OCI-LY7 (cell line): ENCODE measurements at regions not wholly inside any gene's neighbourhood (a gene's known extent, or its start where the extent isn't known, plus 50 kb on each side); places are given as distances from the start of the nearest gene placed in this dataset.
"Not testable (repeated sequence)": the region's sequence is repeated elsewhere in the genome, so short reads cannot be mapped to it uniquely, and the experiment has no call there.

Experiments
- BruUV-seq: library from RNA; stranded (reverse); fragments of 400-500 nt; replicated peaks from 2 replicates; lab custom pipeline; 2021; lab: Mats Ljungman, UMichigan
- CTCF ChIA-PET: fragments of 300-600 bp; sonication (Branson Sonifier 250); formaldehyde crosslinking; loops from one replicate; lab custom pipeline; 2022; ENCODE audit warnings: antibody characterized with exemption; ENCODE audit not compliant: unreplicated experiment; lab: Charles Lee
- POLR2A ChIA-PET: fragments of 300-600 bp; sonication (Branson Sonifier 250); formaldehyde crosslinking; loops from one replicate; lab custom pipeline; 2022; ENCODE audit warnings: antibody characterized with exemption; lab: Charles Lee
- DNase-seq: peaks from one replicate; pipeline ENCODE4 v3.0.0-alpha.2; 2015; ENCODE audit warnings: low spot score
- H2AFZ ChIP-seq: fragments of 200-600 bp; sonication (generic), shearing (Covaris generic); 2 replicates; pipeline ENCODE4 v1.6.1; 2014; ENCODE audit warnings: mild to moderate bottlenecking, antibody characterized with exemption, low read length, moderate library complexity
- H3K27ac ChIP-seq: fragments of 200-600 bp; sonication (generic); 2 replicates; pipeline ENCODE4 v1.5.1; 2014; ENCODE audit warnings: mixed run types, low read depth, mild to moderate bottlenecking, moderate library complexity, low read length, inconsistent platforms; ENCODE audit not compliant: poor library complexity, severe bottlenecking
- H3K36me3 ChIP-seq: fragments of 200-600 bp; sonication (generic); 2 replicates; pipeline ENCODE4 v1.6.1; 2014; ENCODE audit warnings: mild to moderate bottlenecking, antibody characterized with exemption, low read length, moderate library complexity, mixed read lengths; ENCODE audit not compliant: insufficient read depth
- H3K4me1 ChIP-seq: fragments of 200-600 bp; sonication (generic); 2 replicates; pipeline ENCODE4 v1.5.1; 2014; ENCODE audit warnings: mild to moderate bottlenecking, low read length; ENCODE audit not compliant: insufficient read depth, poor library complexity, severe bottlenecking
- H3K4me2 ChIP-seq: fragments of 200-600 bp; sonication (generic); 2 replicates; pipeline ENCODE4 v1.6.1; 2014; ENCODE audit warnings: mild to moderate bottlenecking, low read length
- H3K4me3 ChIP-seq: fragments of 200-600 bp; sonication (generic); 2 replicates; pipeline ENCODE4 v1.5.1; 2014; ENCODE audit warnings: mild to moderate bottlenecking, low read depth, low read length; ENCODE audit not compliant: poor library complexity, severe bottlenecking
- H3K79me2 ChIP-seq: fragments of 200-600 bp; sonication (generic); 2 replicates; pipeline ENCODE4 v1.6.1; 2016; ENCODE audit warnings: low read depth, mild to moderate bottlenecking, low read length, moderate library complexity, mixed read lengths; ENCODE audit not compliant: insufficient read depth
- H3K9me2 ChIP-seq: fragments of 200-600 bp; sonication (generic); 2 replicates; pipeline ENCODE4 v1.6.1; 2016; ENCODE audit warnings: mild to moderate bottlenecking, low read length, mixed read lengths; ENCODE audit not compliant: insufficient read depth
- H3K9me3 ChIP-seq: fragments of 200-600 bp; sonication (generic); 2 replicates; pipeline ENCODE4 v1.6.1; 2014; ENCODE audit warnings: mild to moderate bottlenecking, mixed run types, low read length, mixed read lengths
- H4K20me1 ChIP-seq: fragments of 200-600 bp; sonication (generic); 2 replicates; pipeline ENCODE4 v1.6.1; 2014; ENCODE audit warnings: mild to moderate bottlenecking, antibody characterized with exemption, low read length, moderate library complexity, mixed read lengths; ENCODE audit not compliant: insufficient read depth
- EZH2phosphoT487 ChIP-seq: fragments of 200-600 bp; sonication (generic); IDR thresholded peaks from 2 replicates; pipeline ENCODE4 v1.6.1; 2018; ENCODE audit warnings: low read depth, borderline replicate concordance, mild to moderate bottlenecking, mixed run types, antibody characterized with exemption, low read length, moderate library complexity, mixed read lengths
- intact Hi-C: fragments of 100-400 bp; cut with micrococcal nuclease; formaldehyde crosslinking; loops from one replicate; pipeline ENCODE4 v1.10.0; 2022; ENCODE audit not compliant: unreplicated experiment
- TF ChIP-seq, protein P1 (sequence below): fragments of 200-600 bp; sonication (generic); conservative IDR thresholded peaks from 2 replicates; pipeline ENCODE4 v1.5.1; 2014; ENCODE audit warnings: mild to moderate bottlenecking, antibody characterized with exemption, low read length, moderate library complexity, mixed read lengths

DNA sequence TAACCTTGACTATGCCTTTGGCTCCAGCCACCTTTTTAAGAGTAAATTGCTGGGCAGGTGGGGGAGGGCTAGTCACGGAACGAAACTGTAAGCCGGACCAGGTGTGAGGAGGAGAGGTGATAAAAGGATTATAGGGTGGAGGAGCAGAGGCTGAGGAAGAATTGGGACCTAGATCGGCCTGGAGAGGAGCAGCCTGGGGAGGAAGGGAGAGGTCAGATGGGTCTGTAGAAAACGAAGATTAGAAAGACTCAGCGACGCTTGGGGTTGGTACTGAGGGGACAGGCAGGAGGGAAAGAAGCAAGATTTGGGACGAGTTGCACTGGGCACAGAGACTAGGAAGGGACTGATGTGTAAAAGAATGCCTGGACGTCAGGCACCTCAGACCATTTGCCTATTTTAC, 87.2 kb upstream of the MAP3K7 start:
- H3K4me3 ChIP-seq, H3K79me2 ChIP-seq, CTCF ChIA-PET, H3K4me2 ChIP-seq, DNase-seq, POLR2A ChIA-PET, BruUV-seq, H3K36me3 ChIP-seq, H4K20me1 ChIP-seq, H2AFZ ChIP-seq, H3K4me1 ChIP-seq, H3K27ac ChIP-seq, H3K9me2 ChIP-seq, H3K9me3 ChIP-seq, intact Hi-C loops: not testable (repeated sequence)

DNA sequence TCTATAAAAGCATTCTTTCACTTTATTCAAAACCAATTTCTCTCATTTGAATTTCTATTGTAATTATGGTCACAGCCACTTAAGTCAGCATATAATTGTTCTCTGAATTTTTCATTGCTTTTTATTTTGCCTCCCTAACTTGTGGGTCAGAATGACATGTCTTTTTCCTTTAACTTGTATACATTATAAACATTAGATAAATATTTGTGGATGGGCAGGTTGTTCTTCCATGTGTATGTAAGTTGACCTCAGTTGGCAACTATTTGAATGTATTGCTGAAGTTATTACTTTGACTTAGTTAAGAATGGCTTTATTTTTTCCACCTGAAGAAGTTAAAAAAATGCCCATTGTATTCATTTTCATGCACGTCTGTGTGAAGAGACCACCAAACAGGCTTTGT, 83.0 kb upstream of the MAP3K7 start:
- H3K4me2 ChIP-seq, result no peak overlapping the region
- CTCF ChIA-PET, result no interaction called here
- TF ChIP-seq EZH2phosphoT487, result no peak
- TF ChIP-seq, protein P1, sequence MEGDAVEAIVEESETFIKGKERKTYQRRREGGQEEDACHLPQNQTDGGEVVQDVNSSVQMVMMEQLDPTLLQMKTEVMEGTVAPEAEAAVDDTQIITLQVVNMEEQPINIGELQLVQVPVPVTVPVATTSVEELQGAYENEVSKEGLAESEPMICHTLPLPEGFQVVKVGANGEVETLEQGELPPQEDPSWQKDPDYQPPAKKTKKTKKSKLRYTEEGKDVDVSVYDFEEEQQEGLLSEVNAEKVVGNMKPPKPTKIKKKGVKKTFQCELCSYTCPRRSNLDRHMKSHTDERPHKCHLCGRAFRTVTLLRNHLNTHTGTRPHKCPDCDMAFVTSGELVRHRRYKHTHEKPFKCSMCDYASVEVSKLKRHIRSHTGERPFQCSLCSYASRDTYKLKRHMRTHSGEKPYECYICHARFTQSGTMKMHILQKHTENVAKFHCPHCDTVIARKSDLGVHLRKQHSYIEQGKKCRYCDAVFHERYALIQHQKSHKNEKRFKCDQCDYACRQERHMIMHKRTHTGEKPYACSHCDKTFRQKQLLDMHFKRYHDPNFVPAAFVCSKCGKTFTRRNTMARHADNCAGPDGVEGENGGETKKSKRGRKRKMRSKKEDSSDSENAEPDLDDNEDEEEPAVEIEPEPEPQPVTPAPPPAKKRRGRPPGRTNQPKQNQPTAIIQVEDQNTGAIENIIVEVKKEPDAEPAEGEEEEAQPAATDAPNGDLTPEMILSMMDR, result no peak
- no TSS peak for BruUV-seq
- H3K79me2 ChIP-seq, result no peaks in the 10 kb centered on the region
- no peak overlapping the region for H3K27ac ChIP-seq
- no peak overlapping the region for H3K4me3 ChIP-seq
- H3K9me2 ChIP-seq, result no peaks in the 10 kb centered on the region
- no peaks in the 10 kb centered on the region for H3K36me3 ChIP-seq
- no peak for DNase-seq
- no peak overlapping the region for H2AFZ ChIP-seq
- no peaks in the 10 kb centered on the region for H4K20me1 ChIP-seq
- POLR2A ChIA-PET, result interaction anchor here (0.7 kb wide), 1 partner anchor 877 kb away, joined by 4 read pairs; no protein-coding TSS in a partner anchor
- H3K9me3 ChIP-seq, result no peaks in the 10 kb centered on the region
- no peaks in the 10 kb centered on the region for H3K4me1 ChIP-seq
- intact Hi-C loops, result no loop called here

DNA sequence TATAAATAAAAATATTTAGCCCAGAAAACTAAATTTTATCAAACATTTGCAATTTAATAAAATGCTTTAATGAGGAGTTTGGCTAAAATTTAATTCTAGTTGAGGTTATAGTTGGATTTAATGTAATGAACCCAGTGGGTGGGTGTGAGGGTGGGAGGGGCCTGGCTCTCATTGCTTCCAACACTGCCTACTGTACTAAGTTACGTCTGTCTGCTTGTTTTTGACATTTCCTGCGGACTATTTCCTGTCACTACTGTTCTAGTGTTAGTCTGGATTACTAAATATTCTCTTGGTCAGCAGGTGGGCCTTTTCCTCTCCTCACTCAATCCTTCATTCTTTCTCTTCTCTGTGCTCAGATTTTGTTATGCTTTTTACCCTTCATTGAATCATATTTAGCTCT, 82.5 kb upstream of the MAP3K7 start:
- Histone ChIP-seq H3K9me2 (no peaks in the 10 kb centered on the region), H4K20me1 (no peaks in the 10 kb centered on the region), H3K4me1 (no peaks in the 10 kb centered on the region), H3K4me3 (no peak overlapping the region), H3K9me3 (no peaks in the 10 kb centered on the region), H2AFZ (no peak overlapping the region), H3K27ac (no peak overlapping the region), H3K79me2 (no peaks in the 10 kb centered on the region), H3K36me3 (no peaks in the 10 kb centered on the region), H3K4me2 (no peak overlapping the region)
- BruUV-seq, result no TSS peak
- no peak for DNase-seq
- POLR2A ChIA-PET, result interaction anchor here (0.6 to 1.0 kb wide), 4 partner anchors 13 to 878 kb away, joined by 3 to 8 read pairs (median 4); no protein-coding TSS in a partner anchor
- intact Hi-C loops, result no loop called here
- TF ChIP-seq, protein P1, result no peak
- TF ChIP-seq EZH2phosphoT487, result no peak
- CTCF ChIA-PET, result no interaction called here
